SH-SY5Y (cell line): ENCODE measurements at regions not wholly inside any gene's neighbourhood (a gene's known extent, or its start where the extent isn't known, plus 50 kb on each side); places are given as distances from the start of the nearest gene placed in this dataset.

Experiments
- GATA2 ChIP-seq: IDR thresholded peaks from 2 replicates; pipeline ENCODE4 v1.6.1; 2011; ENCODE audit warnings: mild to moderate bottlenecking, low read depth, low read length
- GATA3 ChIP-seq: IDR thresholded peaks from 2 replicates; pipeline ENCODE4 v1.6.1; 2011; ENCODE audit warnings: low read depth, mild to moderate bottlenecking, low read length, moderate library complexity

DNA sequence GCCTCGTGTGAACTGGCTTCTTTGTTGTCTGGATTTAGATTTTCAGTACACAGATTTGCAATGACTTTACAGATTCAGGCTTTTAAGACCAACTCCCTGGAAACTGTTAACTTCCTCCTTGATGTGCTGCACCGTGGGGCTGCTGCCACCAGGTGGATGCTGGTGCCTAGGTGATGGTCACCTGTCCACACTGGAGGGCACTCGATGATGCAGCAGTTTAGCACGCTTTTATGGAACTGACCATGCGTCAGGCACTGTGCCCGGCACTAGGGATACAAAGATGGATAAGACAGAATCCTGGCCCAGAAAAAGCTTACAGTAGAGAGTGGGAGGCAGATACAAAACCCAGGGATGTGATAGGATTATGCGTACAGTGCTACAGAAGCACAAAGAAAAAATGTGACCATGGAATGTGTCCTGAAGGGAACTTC, 180.7 kb downstream of the CEP135 start:
- TF ChIP-seq GATA3: no peak
- TF ChIP-seq GATA2: no peak
